HEK293T (cell line): ENCODE measurements at regions not wholly inside any gene's neighbourhood (a gene's known extent, or its start where the extent isn't known, plus 50 kb on each side); places are given as distances from the start of the nearest gene placed in this dataset.

Source experiments
- CTCF ChIA-PET: fragments of 350-600 bp; formaldehyde crosslinking; extraction: SDS; loops from one replicate; lab custom pipeline; 2021; ENCODE audit warnings: antibody characterized with exemption, inconsistent platforms; lab: Yijun Ruan, JAX
- POLR2A ChIA-PET: fragments of 350-600 bp; formaldehyde crosslinking; extraction: SDS; loops from one replicate; lab custom pipeline; 2020; ENCODE audit warnings: antibody characterized with exemption, inconsistent platforms; lab: Yijun Ruan, JAX
- DNase-seq: peaks from one replicate; pipeline ENCODE4 v3.0.0; 2012; ENCODE audit warnings: mixed read lengths; ENCODE audit errors: extremely low spot score
- ARNT ChIP-seq: fragments of 450-650 bp; IDR thresholded peaks from 2 replicates; pipeline ENCODE4 v1.6.1; 2017; ENCODE audit warnings: mild to moderate bottlenecking
- BHLHE40 ChIP-seq: fragments of 450-650 bp; IDR thresholded peaks from 2 replicates; pipeline ENCODE4 v1.6.1; 2016; ENCODE audit warnings: mild to moderate bottlenecking, moderate library complexity, borderline replicate concordance
- CTBP1 ChIP-seq: fragments of 450-650 bp; IDR thresholded peaks from 2 replicates; pipeline ENCODE4 v1.6.1; 2016; ENCODE audit warnings: borderline replicate concordance
- ELF4 ChIP-seq: fragments of 450-650 bp; IDR thresholded peaks from 2 replicates; pipeline ENCODE4 v1.6.1; 2017; ENCODE audit warnings: antibody characterized with exemption
- FOXA1 ChIP-seq: fragments of 450-650 bp; IDR thresholded peaks from 2 replicates; pipeline ENCODE4 v1.6.1; 2016; ENCODE audit warnings: mild to moderate bottlenecking
- FOXK2 ChIP-seq: fragments of 450-650 bp; IDR thresholded peaks from 2 replicates; pipeline ENCODE4 v1.6.1; 2016; ENCODE audit warnings: mild to moderate bottlenecking
- FOXM1 ChIP-seq: fragments of 450-650 bp; IDR thresholded peaks from 2 replicates; pipeline ENCODE4 v1.6.1; 2017; ENCODE audit warnings: mild to moderate bottlenecking, borderline replicate concordance
- HDGF ChIP-seq: fragments of 450-650 bp; IDR thresholded peaks from 2 replicates; pipeline ENCODE4 v1.6.1; 2017; ENCODE audit warnings: antibody characterized with exemption, borderline replicate concordance
- L3MBTL2 ChIP-seq: fragments of 450-650 bp; conservative IDR thresholded peaks from 2 replicates; pipeline ENCODE4 v1.6.1; 2016; ENCODE audit warnings: mild to moderate bottlenecking
- LEF1 ChIP-seq: fragments of 450-650 bp; IDR thresholded peaks from 2 replicates; pipeline ENCODE4 v1.6.1; 2017; ENCODE audit warnings: mild to moderate bottlenecking, borderline replicate concordance
- NFRKB ChIP-seq: fragments of 450-650 bp; IDR thresholded peaks from 2 replicates; pipeline ENCODE4 v1.6.1; 2016; ENCODE audit warnings: mild to moderate bottlenecking, moderate library complexity
- PKNOX1 ChIP-seq: fragments of 450-650 bp; IDR thresholded peaks from 2 replicates; pipeline ENCODE4 v1.6.1; 2016
- SP1 ChIP-seq: fragments of 450-650 bp; IDR thresholded peaks from 2 replicates; pipeline ENCODE4 v1.6.1; 2017
- SUZ12 ChIP-seq: fragments of 450-650 bp; IDR thresholded peaks from 2 replicates; pipeline ENCODE4 v1.6.1; 2016; ENCODE audit warnings: mild to moderate bottlenecking
- TARDBP ChIP-seq: fragments of 450-650 bp; IDR thresholded peaks from 2 replicates; pipeline ENCODE4 v1.6.1; 2016
- ZNF384 ChIP-seq: fragments of 450-650 bp; IDR thresholded peaks from 2 replicates; pipeline ENCODE4 v1.6.1; 2016

GRCh38 chr13:74715718-74716117 is 581.5 kb upstream of the KLF12 start:
- TF ChIP-seq BHLHE40 (no peak), SUZ12 (no peak), NFRKB (no peak), ARNT (no peak), PKNOX1 (no peak), SP1 (no peak), TARDBP (no peak)
- ChIA-PET POLR2A (no interaction called here), CTCF (no interaction called here)
- no peak for DNase-seq

GRCh38 chr13:74710006-74710405 is 575.8 kb upstream of the KLF12 start:
- no peak for DNase-seq
- no peak for TF ChIP-seq NFRKB
- no peak for TF ChIP-seq FOXM1
- ChIA-PET POLR2A (no interaction called here), CTCF (no interaction called here)

GRCh38 chr13:74709226-74709625 is 575.0 kb upstream of the KLF12 start:
- DNase-seq = no peak
- CTCF ChIA-PET = no interaction called here
- no peak for TF ChIP-seq LEF1
- POLR2A ChIA-PET = no interaction called here

- POLR2A ChIA-PET = no interaction called here
- DNase-seq = no peak
- TF ChIP-seq BHLHE40 (no peak), SUZ12 (no peak), SP1 (no peak), CTBP1 (no peak), ARNT (no peak), TARDBP (no peak), FOXK2 (no peak), PKNOX1 (no peak), LEF1 (no peak), ELF4 (no peak), FOXM1 (no peak), ZNF384 (no peak), FOXA1 (no peak)
- CTCF ChIA-PET = interaction anchor here (0.6 kb wide), 1 partner anchor 725 kb away, joined by 3 read pairs; no protein-coding TSS in a partner anchor
Measured at GRCh38 chr13:74708629-74709028, 574.4 kb upstream of the KLF12 start.

GRCh38 chr13:74707291-74707690 is 573.1 kb upstream of the KLF12 start:
- TF ChIP-seq PKNOX1 (no peak), TARDBP (no peak), CTBP1 (no peak), SUZ12 (no peak), NFRKB (no peak), ARNT (no peak), FOXM1 (no peak), ELF4 (no peak), HDGF (no peak), BHLHE40 (no peak), FOXK2 (no peak), LEF1 (no peak), SP1 (no peak)
- CTCF ChIA-PET = interaction anchor here (1.3 kb wide), 1 partner anchor 14 kb away, joined by 3 read pairs; no protein-coding TSS in a partner anchor
- POLR2A ChIA-PET = no interaction called here
- DNase-seq = no peak

GRCh38 chr13:74706801-74707200 is 572.6 kb upstream of the KLF12 start:
- no peak for DNase-seq
- TF ChIP-seq HDGF = no peak
- TF ChIP-seq SUZ12 = no peak
- TF ChIP-seq NFRKB = no peak
- no peak for TF ChIP-seq ARNT
- no peak for TF ChIP-seq FOXK2
- no peak for TF ChIP-seq SP1
- TF ChIP-seq TARDBP = no peak
- no peak for TF ChIP-seq PKNOX1
- no peak for TF ChIP-seq L3MBTL2
- no peak for TF ChIP-seq ELF4
- POLR2A ChIA-PET = no interaction called here
- CTCF ChIA-PET = interaction anchor here (1.3 kb wide), 1 partner anchor 13 kb away, joined by 3 read pairs; no protein-coding TSS in a partner anchor

GRCh38 chr13:74705438-74705837 is 571.2 kb upstream of the KLF12 start:
- CTCF ChIA-PET = no interaction called here
- TF ChIP-seq SP1 = no peak
- no peak for TF ChIP-seq PKNOX1
- no peak for TF ChIP-seq ELF4
- no peak for TF ChIP-seq BHLHE40
- TF ChIP-seq ZNF384 = no peak
- TF ChIP-seq FOXK2 = no peak
- TF ChIP-seq SUZ12 = no peak
- TF ChIP-seq LEF1 = no peak
- TF ChIP-seq FOXA1 = no peak
- TF ChIP-seq FOXM1 = no peak
- POLR2A ChIA-PET = no interaction called here
- no peak for DNase-seq
